OCI-LY3 (cell line): ENCODE measurements at regions not wholly inside any gene's neighbourhood (a gene's known extent, or its start where the extent isn't known, plus 50 kb on each side); places are given as distances from the start of the nearest gene placed in this dataset.

Experiments
- EZH2phosphoT487 ChIP-seq: fragments of 200-600 bp; shearing (Covaris generic); IDR thresholded peaks from 2 replicates; pipeline ENCODE4 v1.6.1; 2018; ENCODE audit warnings: antibody characterized with exemption, mixed run types, low read depth
- TF ChIP-seq, protein P1 (sequence below): fragments of 200-600, 300-600 bp; sonication (generic); IDR thresholded peaks from 2 replicates; pipeline ENCODE4 v1.5.1; 2014; ENCODE audit warnings: antibody characterized with exemption, low read length, low read depth

GRCh38 chr5:43769571-43770355, 166.8 kb downstream of the NNT start:
- TF ChIP-seq, protein P1, sequence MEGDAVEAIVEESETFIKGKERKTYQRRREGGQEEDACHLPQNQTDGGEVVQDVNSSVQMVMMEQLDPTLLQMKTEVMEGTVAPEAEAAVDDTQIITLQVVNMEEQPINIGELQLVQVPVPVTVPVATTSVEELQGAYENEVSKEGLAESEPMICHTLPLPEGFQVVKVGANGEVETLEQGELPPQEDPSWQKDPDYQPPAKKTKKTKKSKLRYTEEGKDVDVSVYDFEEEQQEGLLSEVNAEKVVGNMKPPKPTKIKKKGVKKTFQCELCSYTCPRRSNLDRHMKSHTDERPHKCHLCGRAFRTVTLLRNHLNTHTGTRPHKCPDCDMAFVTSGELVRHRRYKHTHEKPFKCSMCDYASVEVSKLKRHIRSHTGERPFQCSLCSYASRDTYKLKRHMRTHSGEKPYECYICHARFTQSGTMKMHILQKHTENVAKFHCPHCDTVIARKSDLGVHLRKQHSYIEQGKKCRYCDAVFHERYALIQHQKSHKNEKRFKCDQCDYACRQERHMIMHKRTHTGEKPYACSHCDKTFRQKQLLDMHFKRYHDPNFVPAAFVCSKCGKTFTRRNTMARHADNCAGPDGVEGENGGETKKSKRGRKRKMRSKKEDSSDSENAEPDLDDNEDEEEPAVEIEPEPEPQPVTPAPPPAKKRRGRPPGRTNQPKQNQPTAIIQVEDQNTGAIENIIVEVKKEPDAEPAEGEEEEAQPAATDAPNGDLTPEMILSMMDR: no peak
- no peak for TF ChIP-seq EZH2phosphoT487
